ENCODE measurements at regions not wholly inside any gene's neighbourhood (a gene's known extent, or its start where the extent isn't known, plus 50 kb on each side); places are given as distances from the start of the nearest gene placed in this dataset.
"Not testable (repeated sequence)": the region's sequence is repeated elsewhere in the genome, so short reads cannot be mapped to it uniquely, and the experiment has no call there.

DNA sequence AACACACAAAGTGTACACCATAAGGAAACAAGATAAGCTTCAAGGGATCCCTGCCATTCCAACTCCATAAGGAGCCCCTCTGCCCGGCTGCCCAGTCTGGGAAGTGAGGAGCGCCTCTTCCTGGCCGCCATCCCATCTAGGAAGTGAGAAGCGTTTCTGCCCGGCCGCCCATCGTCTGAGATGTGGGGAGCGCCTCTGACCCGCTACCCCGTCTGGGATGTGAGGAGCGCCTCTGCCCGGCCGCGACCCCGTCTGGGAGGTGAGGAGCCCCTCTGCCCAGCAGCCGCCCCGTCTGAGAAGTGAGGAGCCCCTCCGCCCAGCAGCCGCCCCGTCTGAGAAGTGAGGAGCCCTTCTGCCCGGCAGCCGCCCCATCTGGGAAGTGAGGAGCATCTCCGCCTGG is 51.8 kb upstream of the KLHL4 start:
- TF ChIP-seq POLR2A, POLR2AphosphoS5 (IDR thresholded peaks at IDR 0.05): not testable (repeated sequence)
- TF ChIP-seq, protein P1, sequence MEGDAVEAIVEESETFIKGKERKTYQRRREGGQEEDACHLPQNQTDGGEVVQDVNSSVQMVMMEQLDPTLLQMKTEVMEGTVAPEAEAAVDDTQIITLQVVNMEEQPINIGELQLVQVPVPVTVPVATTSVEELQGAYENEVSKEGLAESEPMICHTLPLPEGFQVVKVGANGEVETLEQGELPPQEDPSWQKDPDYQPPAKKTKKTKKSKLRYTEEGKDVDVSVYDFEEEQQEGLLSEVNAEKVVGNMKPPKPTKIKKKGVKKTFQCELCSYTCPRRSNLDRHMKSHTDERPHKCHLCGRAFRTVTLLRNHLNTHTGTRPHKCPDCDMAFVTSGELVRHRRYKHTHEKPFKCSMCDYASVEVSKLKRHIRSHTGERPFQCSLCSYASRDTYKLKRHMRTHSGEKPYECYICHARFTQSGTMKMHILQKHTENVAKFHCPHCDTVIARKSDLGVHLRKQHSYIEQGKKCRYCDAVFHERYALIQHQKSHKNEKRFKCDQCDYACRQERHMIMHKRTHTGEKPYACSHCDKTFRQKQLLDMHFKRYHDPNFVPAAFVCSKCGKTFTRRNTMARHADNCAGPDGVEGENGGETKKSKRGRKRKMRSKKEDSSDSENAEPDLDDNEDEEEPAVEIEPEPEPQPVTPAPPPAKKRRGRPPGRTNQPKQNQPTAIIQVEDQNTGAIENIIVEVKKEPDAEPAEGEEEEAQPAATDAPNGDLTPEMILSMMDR (IDR thresholded peaks at IDR 0.05 in 8 of 11, conservative IDR thresholded peaks at IDR 0.05 in 3 of 11), result not testable (repeated sequence)
